IPS-NIHi11 (cell line): ENCODE measurements at regions not wholly inside any gene's neighbourhood (a gene's known extent, or its start where the extent isn't known, plus 50 kb on each side); places are given as distances from the start of the nearest gene placed in this dataset.
A peak's percentile ranks its signal among the peaks of the same experiment; 100 is the strongest.

ENCODE experiments used
- DNase-seq: peaks from one replicate; pipeline ENCODE4 v3.0.0; 2012; ENCODE audit warnings: mixed read lengths, low spot score

DNA sequence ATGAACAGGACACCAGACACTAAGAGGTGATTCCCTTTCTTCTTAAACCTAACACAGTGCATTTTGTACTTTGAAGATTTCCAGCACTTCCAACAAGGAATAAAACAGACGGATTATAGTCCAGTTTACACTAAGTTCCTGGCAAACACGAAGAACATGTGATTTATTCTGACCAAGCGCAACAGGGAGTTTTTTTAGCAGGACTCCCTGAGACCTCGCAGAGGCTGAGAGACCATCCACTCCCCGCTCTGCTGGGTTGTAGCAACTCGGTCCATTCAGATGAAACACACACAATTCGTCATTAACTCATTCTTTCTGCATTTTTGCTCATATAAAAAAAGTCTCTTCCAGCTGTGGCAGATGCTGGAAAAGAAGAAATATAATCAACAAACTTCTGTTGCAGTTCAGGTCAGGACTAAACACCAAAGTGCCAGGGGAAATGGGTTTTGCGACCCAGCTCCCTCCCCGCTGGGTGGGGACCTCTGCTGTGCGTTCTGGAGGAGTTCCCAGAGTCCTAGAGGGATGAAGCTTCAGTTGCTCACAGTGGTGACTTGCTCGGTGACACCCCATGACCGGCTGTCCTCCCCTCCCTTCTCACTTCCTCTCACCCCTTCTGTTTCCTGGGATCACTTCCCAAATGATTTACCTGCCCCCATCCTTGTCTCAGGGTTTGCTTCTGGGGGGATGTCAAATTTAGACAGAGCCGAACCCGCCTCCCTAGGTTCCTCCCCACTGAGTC lies 52.5 kb downstream of the KCNF1 start:
- DNase-seq, result no peak

GRCh38 chr2:10965241-10965843 lies 53.6 kb downstream of the KCNF1 start:
- no peak for DNase-seq

GRCh38 chr2:10966056-10966455 lies 54.3 kb downstream of the KCNF1 start:
- no peak for DNase-seq

DNA sequence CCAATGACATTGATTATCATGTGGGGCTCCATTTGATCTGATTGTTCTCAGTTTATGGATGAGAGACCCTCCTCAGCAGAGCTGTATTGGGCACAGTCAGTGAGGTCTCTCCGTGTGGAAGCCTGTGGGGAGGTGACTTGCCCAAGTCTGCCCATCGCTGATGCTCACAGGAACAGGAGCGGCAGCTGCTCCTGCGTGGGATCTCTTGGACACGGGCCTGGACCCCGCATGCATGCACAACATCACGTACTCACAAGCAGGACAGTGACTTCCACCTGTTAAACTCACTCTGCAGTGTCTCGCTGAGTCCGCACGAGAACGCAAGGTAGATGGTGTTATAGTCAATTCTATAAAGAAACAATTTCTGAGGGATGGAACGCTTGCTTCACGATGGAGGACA lies 55.0 kb downstream of the KCNF1 start:
- DNase-seq, result no peak

DNA sequence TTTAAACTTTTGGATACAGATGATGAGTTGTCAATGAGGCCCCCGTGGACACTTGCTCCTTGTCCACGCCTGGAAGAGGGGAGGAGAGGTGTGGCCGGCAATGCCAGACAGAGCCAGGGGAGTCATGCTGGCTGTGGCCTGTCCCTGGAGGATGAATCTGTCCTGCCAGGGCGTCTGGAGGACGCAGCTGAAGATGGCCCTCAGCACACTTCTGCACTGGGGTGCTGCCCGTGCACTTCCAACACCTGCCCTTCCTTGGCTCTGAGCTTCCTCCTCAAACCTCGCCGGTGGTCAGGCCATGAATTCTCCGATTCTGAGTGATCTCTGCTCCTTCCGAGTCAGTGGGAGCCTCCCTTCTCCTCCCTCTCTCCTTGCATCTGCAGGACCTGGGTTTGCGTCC lies 56.4 kb downstream of the KCNF1 start:
- DNase-seq, result no peak

DNA sequence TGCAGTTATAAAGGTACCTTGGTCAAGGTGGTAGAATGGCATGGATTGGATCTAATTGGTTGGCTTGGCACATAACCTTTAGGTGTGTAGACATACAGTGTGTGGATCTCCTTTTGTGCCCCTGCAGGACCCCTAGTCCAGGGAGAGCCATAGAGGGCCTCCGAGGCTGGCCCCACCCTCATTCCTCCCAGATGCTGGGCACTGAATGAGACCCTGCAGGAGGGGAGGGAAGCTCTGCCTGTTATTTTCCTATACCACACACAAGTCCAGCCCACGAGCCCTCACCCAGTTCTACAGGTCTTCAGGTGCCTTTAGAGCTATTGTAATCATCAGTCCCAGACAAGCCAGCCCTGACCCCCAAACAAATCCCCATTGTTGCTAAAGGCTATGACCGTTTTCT lies 58.9 kb downstream of the KCNF1 start:
- DNase-seq, result no peak

- no peak for DNase-seq
Observed at GRCh38 chr2:10971161-10971887, 59.6 kb downstream of the KCNF1 start.

GRCh38 chr2:10971888-10972260 lies 60.1 kb downstream of the KCNF1 start:
- no peak for DNase-seq

GRCh38 chr2:10972683-10973433 lies 61.1 kb downstream of the KCNF1 start:
- DNase-seq, result no peak

- no peak for DNase-seq
Observed at GRCh38 chr2:10973766-10974165, 62.0 kb downstream of the KCNF1 start.

DNA sequence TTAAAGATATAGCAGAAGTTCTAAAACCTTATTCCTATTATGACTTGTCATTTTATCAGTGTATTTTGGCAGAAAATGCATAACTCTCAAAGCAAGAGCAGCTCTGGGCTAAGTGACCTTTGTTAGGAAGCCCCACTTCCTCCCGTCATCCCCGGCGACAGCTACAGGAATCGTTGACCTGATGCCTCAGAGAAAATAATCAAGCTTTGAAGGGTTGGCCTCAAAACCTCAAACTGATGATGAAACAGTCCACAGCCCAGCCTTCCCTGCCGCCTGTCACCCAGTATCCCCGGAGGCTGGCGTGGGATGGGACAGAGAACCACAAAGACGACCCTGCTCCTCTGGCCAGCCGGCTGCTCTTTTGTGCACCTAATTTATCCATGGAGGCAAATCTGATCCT lies 65.3 kb downstream of the KCNF1 start:
- DNase-seq, result no peak

- peak; percentile 29 for DNase-seq
Observed at GRCh38 chr2:10977621-10978020, 65.9 kb downstream of the KCNF1 start.

GRCh38 chr2:10978090-10978670 lies 66.4 kb downstream of the KCNF1 start:
- DNase-seq, result no peak

DNA sequence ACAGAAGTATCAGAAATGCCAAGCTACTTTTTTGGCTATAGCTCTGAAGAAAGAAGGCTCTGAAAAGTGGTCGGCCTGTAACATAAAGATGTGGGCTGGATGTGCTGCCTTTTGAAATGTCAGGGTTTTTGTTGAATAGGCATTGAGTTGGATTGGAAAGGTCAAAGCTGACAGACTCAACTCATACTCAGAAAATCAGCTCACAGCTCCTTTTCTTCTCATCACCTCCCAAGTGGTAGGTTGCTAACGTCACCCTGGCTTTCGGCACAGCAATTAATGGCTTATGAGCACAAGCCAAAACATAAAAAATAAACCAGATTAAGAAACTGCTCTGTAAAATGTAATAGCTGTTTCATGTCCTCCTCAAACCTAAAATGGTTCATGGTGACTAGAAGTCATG lies 68.3 kb downstream of the KCNF1 start:
- DNase-seq, result no peak

- DNase-seq, result no peak
Observed at GRCh38 chr2:10980886-10981425, 69.2 kb downstream of the KCNF1 start.

DNA sequence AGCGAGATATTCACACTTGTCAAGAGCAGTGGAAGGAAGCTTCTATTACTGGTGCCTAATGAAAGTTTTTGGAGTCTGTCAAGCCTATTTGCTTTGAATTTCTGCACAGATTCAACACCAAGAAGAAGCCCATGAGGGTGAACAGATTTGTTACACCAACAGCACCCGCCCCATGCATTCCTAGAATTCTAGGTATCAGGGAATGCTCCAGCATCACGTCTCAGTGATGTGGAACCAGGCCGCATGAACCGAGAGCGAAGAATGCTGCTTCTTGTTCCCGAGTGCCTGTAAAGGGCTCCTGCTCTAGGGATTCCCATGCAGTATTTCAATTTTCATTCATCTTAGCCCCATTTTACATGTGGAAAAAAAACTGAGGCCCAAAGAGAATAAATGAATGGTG lies 69.7 kb downstream of the KCNF1 start:
- DNase-seq, result no peak

- no peak for DNase-seq
Observed at GRCh38 chr2:10981941-10982431, 70.3 kb downstream of the KCNF1 start.

DNA sequence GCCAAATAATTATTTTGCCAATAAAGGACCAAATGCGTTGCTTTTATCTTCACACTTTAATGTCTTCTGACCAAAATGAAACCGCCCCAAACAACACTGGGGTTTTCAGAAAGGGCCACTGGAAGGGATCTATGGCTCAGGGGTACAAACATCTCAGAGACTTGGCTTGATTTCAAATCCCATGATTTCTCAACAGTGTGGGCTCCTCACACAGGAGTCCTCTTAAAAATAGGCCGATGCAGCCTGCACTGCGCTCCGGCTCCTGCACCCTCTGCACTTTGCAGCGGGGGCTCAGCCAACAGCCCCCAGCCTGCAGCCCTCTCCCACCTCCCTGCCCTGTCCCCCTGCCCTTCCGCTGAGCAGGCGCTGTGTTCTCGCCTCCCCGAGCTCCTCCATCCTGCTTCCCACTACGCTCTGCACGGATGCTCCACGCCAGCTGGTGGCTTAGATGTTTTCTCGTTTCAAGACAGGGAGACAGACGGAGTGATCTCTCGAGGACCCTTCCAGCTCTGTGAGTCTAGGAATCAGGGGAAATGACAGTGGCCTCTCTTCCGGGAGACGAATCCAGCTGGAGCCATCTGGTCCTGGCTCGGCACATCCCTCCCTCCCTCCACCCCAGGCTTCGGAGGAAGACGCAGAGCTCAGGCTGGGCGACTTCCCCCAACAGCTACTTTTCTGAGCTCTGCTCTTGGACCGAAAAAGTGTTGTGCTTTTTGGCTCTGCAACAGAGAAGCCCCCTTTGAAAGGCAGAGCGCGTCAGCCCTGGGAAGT lies 71.4 kb downstream of the KCNF1 start:
- DNase-seq, result no peak

DNA sequence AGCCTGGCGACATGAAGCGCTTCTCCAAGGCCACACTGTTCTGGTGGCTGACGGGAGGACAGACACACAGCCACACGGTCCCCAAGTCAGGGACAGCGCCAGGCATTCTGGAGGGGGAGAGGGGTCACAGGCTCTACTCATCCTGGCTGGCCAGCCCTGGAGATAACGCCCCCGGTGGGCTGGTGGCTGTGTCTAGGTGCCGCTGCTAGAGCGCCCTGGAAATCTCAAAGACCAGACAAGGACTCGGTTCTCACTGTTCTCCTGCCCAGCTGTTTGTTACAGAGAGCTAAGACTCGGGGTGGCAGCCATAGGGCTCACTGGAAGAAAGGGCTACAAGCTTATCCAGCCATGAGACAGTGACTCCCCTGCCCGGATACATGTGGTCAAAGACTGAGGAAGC lies 72.0 kb downstream of the KCNF1 start:
- DNase-seq, result no peak

- no peak for DNase-seq
Observed at GRCh38 chr2:10984418-10985135, 72.8 kb downstream of the KCNF1 start.
